IMR-90 (cell line): ENCODE measurements at regions not wholly inside any gene's neighbourhood (a gene's known extent, or its start where the extent isn't known, plus 50 kb on each side); places are given as distances from the start of the nearest gene placed in this dataset.

ENCODE experiments used
- ATAC-seq: fragments of 200-7000 bp; cut with Tn5 transposase; 2 replicates; pipeline ENCODE4 v1.9.1; 2020; ENCODE audit warnings: low read depth, mild to moderate bottlenecking, moderate library complexity
- BruUV-seq: library from RNA; stranded (reverse); fragments of 400-500 nt; replicated peaks from 2 replicates; lab custom pipeline; 2021; lab: Mats Ljungman, UMichigan
- CTCF ChIA-PET: fragments of 300-600 bp; formaldehyde crosslinking; extraction: SDS; loops from one replicate; lab custom pipeline; 2021; ENCODE audit warnings: antibody characterized with exemption; lab: Yijun Ruan, JAX
- POLR2A ChIA-PET: fragments of 300-600 bp; sonication (Branson Sonifier 250); formaldehyde crosslinking; loops from one replicate; lab custom pipeline; 2022; ENCODE audit warnings: antibody characterized with exemption; ENCODE audit not compliant: unreplicated experiment; lab: Charles Lee
- DNase-seq: peaks from one replicate; pipeline ENCODE4 v3.0.0; 2013
- H2AFZ ChIP-seq: replicated peaks from 2 replicates; pipeline ENCODE3; 2013; ENCODE audit warnings: low read length, mild to moderate bottlenecking; ENCODE audit not compliant: poor library complexity
- H2AK5ac ChIP-seq: 2 replicates; pipeline ENCODE4 v1.6.1; 2013; ENCODE audit warnings: low read depth, low read length, inconsistent platforms
- H2AK9ac ChIP-seq: replicated peaks from 2 replicates; pipeline ENCODE3; 2013; ENCODE audit warnings: mild to moderate bottlenecking, low read depth, low read length, moderate library complexity; ENCODE audit not compliant: poor library complexity
- H2BK120ac ChIP-seq: 2 replicates; pipeline ENCODE4 v1.6.1; 2013; ENCODE audit warnings: low read depth, low read length, inconsistent platforms
- H2BK15ac ChIP-seq: 3 replicates; pipeline ENCODE4 v1.6.1; 2013; ENCODE audit warnings: low read depth, low read length, inconsistent platforms
- H2BK20ac ChIP-seq: 2 replicates; pipeline ENCODE4 v1.6.1; 2013; ENCODE audit warnings: low read depth, mild to moderate bottlenecking, inconsistent platforms, low read length, moderate library complexity
- H2BK5ac ChIP-seq: 2 replicates; pipeline ENCODE4 v1.6.1; 2013; ENCODE audit warnings: mild to moderate bottlenecking, low read depth, low read length, inconsistent platforms; ENCODE audit not compliant: poor library complexity, severe bottlenecking
- H3K14ac ChIP-seq: replicated peaks from 2 replicates; pipeline ENCODE4 v1.6.1; 2013; ENCODE audit warnings: low read depth, low read length, inconsistent platforms
- H3K18ac ChIP-seq: 2 replicates; pipeline ENCODE4 v1.6.1; 2013; ENCODE audit warnings: low read depth, low read length, control low read depth
- H3K23ac ChIP-seq: 2 replicates; pipeline ENCODE4 v1.6.1; 2013; ENCODE audit warnings: low read depth, low read length, inconsistent platforms
- H3K27ac ChIP-seq: 2 replicates; pipeline ENCODE4 v1.5.1; 2013; ENCODE audit warnings: mild to moderate bottlenecking, control low read depth, low read length; ENCODE audit not compliant: insufficient read depth
- H3K27me3 ChIP-seq: 2 replicates; pipeline ENCODE4 v1.6.1; 2013; ENCODE audit warnings: low read length; ENCODE audit not compliant: control insufficient read depth, insufficient read depth
- H3K36me3 ChIP-seq: 2 replicates; pipeline ENCODE4 v1.6.1; 2013; ENCODE audit warnings: low read length, mixed read lengths; ENCODE audit not compliant: control insufficient read depth, insufficient read depth
- H3K4ac ChIP-seq: 2 replicates; pipeline ENCODE4 v1.6.1; 2013; ENCODE audit warnings: low read depth, low read length, inconsistent platforms
- H3K4me1 ChIP-seq: 2 replicates; pipeline ENCODE4 v1.6.1; 2013; ENCODE audit warnings: low read length, mixed read lengths; ENCODE audit not compliant: control insufficient read depth, insufficient read depth
- H3K4me2 ChIP-seq: 2 replicates; pipeline ENCODE4 v1.6.1; 2013; ENCODE audit warnings: low read depth, mild to moderate bottlenecking, control low read depth, low read length, moderate library complexity
- H3K4me3 ChIP-seq: 2 replicates; pipeline ENCODE4 v1.5.1; 2013; ENCODE audit warnings: low read depth, mild to moderate bottlenecking, control low read depth, low read length, moderate library complexity; ENCODE audit not compliant: insufficient read depth
- H3K56ac ChIP-seq: 2 replicates; pipeline ENCODE4 v1.6.1; 2013; ENCODE audit warnings: low read length, inconsistent platforms; ENCODE audit not compliant: insufficient read depth; ENCODE audit errors: extremely low read depth
- H3K79me1 ChIP-seq, 2 experiments: 2 replicates each; pipeline ENCODE4 v1.6.1; 2013; ENCODE audit warnings: low read length in 2 of 2, inconsistent platforms in 1 of 2, low read depth in 1 of 2
- H3K9ac ChIP-seq: 2 replicates; pipeline ENCODE4 v1.6.1; 2013; ENCODE audit warnings: low read depth, low read length, control low read depth
- H3K9me1 ChIP-seq: 2 replicates; pipeline ENCODE4 v1.6.1; 2013; ENCODE audit warnings: low read length, inconsistent platforms; ENCODE audit not compliant: insufficient read depth
- H3K9me3 ChIP-seq: 2 replicates; pipeline ENCODE4 v1.6.1; 2013; ENCODE audit warnings: low read length; ENCODE audit not compliant: control insufficient read depth, insufficient read depth
- H4K20me1 ChIP-seq: 2 replicates; pipeline ENCODE4 v1.6.1; 2013; ENCODE audit warnings: low read length, inconsistent platforms; ENCODE audit not compliant: insufficient read depth
- H4K5ac ChIP-seq: 2 replicates; pipeline ENCODE4 v1.6.1; 2013; ENCODE audit warnings: mild to moderate bottlenecking, low read depth, low read length, control low read depth
- H4K8ac ChIP-seq, 2 experiments: 2 replicates each; pipeline ENCODE4 v1.6.1; 2013; ENCODE audit warnings: low read depth in 2 of 2, low read length in 2 of 2, control low read depth in 1 of 2, inconsistent platforms in 1 of 2
- H4K91ac ChIP-seq: 2 replicates; pipeline ENCODE4 v1.6.1; 2013; ENCODE audit warnings: low read depth, low read length, inconsistent platforms; ENCODE audit not compliant: insufficient read depth
- FOS ChIP-seq: fragments of 150-350 bp; IDR thresholded peaks from 2 replicates; pipeline ENCODE4 v1.6.1; 2016; ENCODE audit warnings: low read depth, low read length
- NFE2L2 ChIP-seq: fragments of 150-350 bp; IDR thresholded peaks from 2 replicates; pipeline ENCODE4 v1.6.1; 2016; ENCODE audit warnings: low read depth, mild to moderate bottlenecking, low read length
- SMC3 ChIP-seq: fragments of 150-350 bp; IDR thresholded peaks from 2 replicates; pipeline ENCODE4 v1.6.1; 2016; ENCODE audit warnings: low read depth, mild to moderate bottlenecking, antibody characterized with exemption, low read length, moderate library complexity
- WGBS, 2 experiments: methylation state at CpG; one replicate each; pipeline versions ENCODE4 v1.1.5 to v1.1.7; 2013; ENCODE audit warnings: missing lambda C conversion rate in 2 of 2; ENCODE audit not compliant: insufficient read length in 1 of 2; ENCODE audit errors: extremely low coverage in 2 of 2; 5-methylcytosine and 5-hydroxymethylcytosine counted together
- dilution Hi-C: fragments of 300-500 bp; cut with HindIII; formaldehyde crosslinking; loops from one replicate; pipeline ENCODE4 v1.14.3; 2018; ENCODE audit warnings: low sequenced_read_pairs; ENCODE audit not compliant: unreplicated experiment
- in situ Hi-C: fragments of 300-500 bp; cut with MboI; formaldehyde crosslinking; loops from 3 replicates; pipeline ENCODE4 v1.14.3; 2019; ENCODE audit warnings: low sequenced_read_pairs, inconsistent platforms, mixed read lengths
- intact Hi-C: fragments of 100-400 bp; cut with micrococcal nuclease; formaldehyde crosslinking; loops from 2 replicates; pipeline ENCODE4 v1.10.0; 2022

GRCh38 chr16:79769270-79769927 lies 168.9 kb upstream of the MAF start:
- POLR2A ChIA-PET: no interaction called here
- Histone ChIP-seq H3K4me3 (no peak overlapping the region), H2BK120ac (no peak overlapping the region), H3K27ac (no peak overlapping the region), H3K4me2 (no peak overlapping the region), H2AFZ (no peak overlapping the region), H3K27me3 (no peaks in the 10 kb centered on the region), H2BK5ac (no peak overlapping the region), H3K36me3 (no peaks in the 10 kb centered on the region), H2AK9ac (no peak overlapping the region), H3K9me3 (peaks cover 3% of the 10 kb centered on the region; the same call in 1 of the 2 replicates), H3K79me1 (no peaks in the 10 kb centered on the region), H4K20me1 (no peaks in the 10 kb centered on the region), H3K14ac (no peak overlapping the region), H3K56ac (no peak overlapping the region), H2AK5ac (no peak overlapping the region), H2BK20ac (no peak overlapping the region), H3K18ac (no peak overlapping the region), H3K4ac (no peak overlapping the region), H4K91ac (no peak overlapping the region), H2BK15ac (no peak overlapping the region), H3K9ac (no peak overlapping the region), H3K9me1 (no peaks in the 10 kb centered on the region), H3K4me1 (no peaks in the 10 kb centered on the region), H4K5ac (no peak overlapping the region), H4K8ac (no peak overlapping the region; a peak in 1 of 4 replicates), H3K23ac (no peak overlapping the region)
- BruUV-seq: no TSS peak
- dilution Hi-C loops: no loop called here
- in situ Hi-C loops: no loop called here
- intact Hi-C loops: no loop called here
- TF ChIP-seq SMC3 (no peak), NFE2L2 (no peak), FOS (no peak)
- ATAC-seq (no peak), DNase-seq (no peak)
- CTCF ChIA-PET: no interaction called here
- WGBS, 2 experiments: 100% methylated on average over 1 of the region's 4 CpGs; no CpG with 5 or more reads in 1 of the 2 experiments
